Trophoblast cell (in vitro differentiated cells and primary cell): ENCODE measurements at regions not wholly inside any gene's neighbourhood (a gene's known extent, or its start where the extent isn't known, plus 50 kb on each side); places are given as distances from the start of the nearest gene placed in this dataset.

Experiments
- DNase-seq, 2 donors: peaks; one replicate each; pipeline ENCODE4 v3.0.0-alpha.2; 2016
- H2AFZ ChIP-seq: 2 replicates; pipeline ENCODE4 v1.6.1; 2013; ENCODE audit warnings: low read length, moderate library complexity, mild to moderate bottlenecking; ENCODE audit not compliant: insufficient read depth, poor library complexity
- H2AK5ac ChIP-seq: 2 replicates; pipeline ENCODE4 v1.6.1; 2013; ENCODE audit warnings: mild to moderate bottlenecking, low read length
- H2BK120ac ChIP-seq: 2 replicates; pipeline ENCODE4 v1.6.1; 2013; ENCODE audit warnings: low read length, mild to moderate bottlenecking, moderate library complexity; ENCODE audit not compliant: insufficient read depth, poor library complexity
- H2BK12ac ChIP-seq: 2 replicates; pipeline ENCODE4 v1.6.1; 2013; ENCODE audit warnings: mild to moderate bottlenecking, low read length, moderate library complexity
- H2BK5ac ChIP-seq: 2 replicates; pipeline ENCODE4 v1.6.1; 2013; ENCODE audit warnings: low read length, low read depth, moderate library complexity, mild to moderate bottlenecking; ENCODE audit not compliant: poor library complexity
- H3K14ac ChIP-seq: 2 replicates; pipeline ENCODE4 v1.6.1; 2013; ENCODE audit warnings: mild to moderate bottlenecking, low read length
- H3K18ac ChIP-seq: 2 replicates; pipeline ENCODE4 v1.6.1; 2013; ENCODE audit warnings: mild to moderate bottlenecking, low read length
- H3K23ac ChIP-seq: 2 replicates; pipeline ENCODE4 v1.6.1; 2013; ENCODE audit warnings: low read length
- H3K27ac ChIP-seq: 2 replicates; pipeline ENCODE4 v1.5.1; 2013; ENCODE audit warnings: low read depth, mild to moderate bottlenecking, inconsistent platforms, low read length, moderate library complexity
- H3K27me3 ChIP-seq: 2 replicates; pipeline ENCODE4 v1.6.1; 2013; ENCODE audit warnings: inconsistent platforms, mild to moderate bottlenecking, low read length, moderate library complexity; ENCODE audit not compliant: insufficient read depth
- H3K36me3 ChIP-seq, 2 experiments: 1 replicate in 1 of 2; 2 replicates in 1 of 2; pipeline ENCODE4 v1.6.1; 2013; ENCODE audit warnings: low read length in 2 of 2, mild to moderate bottlenecking in 2 of 2, moderate library complexity in 1 of 2; ENCODE audit not compliant: insufficient read depth in 2 of 2, control insufficient read depth in 1 of 2
- H3K4ac ChIP-seq: 2 replicates; pipeline ENCODE4 v1.6.1; 2013; ENCODE audit warnings: low read depth, mild to moderate bottlenecking, low read length, moderate library complexity
- H3K4me1 ChIP-seq, 2 experiments: 1 replicate in 1 of 2; 2 replicates in 1 of 2; pipeline ENCODE4 v1.6.1; 2013; ENCODE audit warnings: low read length in 2 of 2, mild to moderate bottlenecking in 2 of 2, moderate library complexity in 1 of 2; ENCODE audit not compliant: insufficient read depth in 2 of 2, control insufficient read depth in 1 of 2
- H3K4me2 ChIP-seq: 2 replicates; pipeline ENCODE4 v1.6.1; 2013; ENCODE audit warnings: inconsistent platforms, mild to moderate bottlenecking, low read length, moderate library complexity
- H3K4me3 ChIP-seq: 2 replicates; pipeline ENCODE4 v1.5.1; 2013; ENCODE audit warnings: mild to moderate bottlenecking, low read depth, low read length, inconsistent platforms
- H3K79me1 ChIP-seq: one replicate; pipeline ENCODE4 v1.6.1; 2013; ENCODE audit warnings: low read length
- H3K79me2 ChIP-seq: 2 replicates; pipeline ENCODE4 v1.6.1; 2013; ENCODE audit warnings: low read length, mild to moderate bottlenecking; ENCODE audit not compliant: control insufficient read depth, insufficient read depth, poor library complexity
- H3K9ac ChIP-seq: 2 replicates; pipeline ENCODE4 v1.6.1; 2013; ENCODE audit warnings: mild to moderate bottlenecking, low read length
- H3K9me3 ChIP-seq: 2 replicates; pipeline ENCODE4 v1.6.1; 2013; ENCODE audit warnings: low read depth, mild to moderate bottlenecking, control low read depth, inconsistent platforms, low read length; ENCODE audit not compliant: insufficient read depth
- H4K12ac ChIP-seq: 2 replicates; pipeline ENCODE4 v1.6.1; 2013; ENCODE audit warnings: low read depth, mild to moderate bottlenecking, low read length, moderate library complexity
- H4K8ac ChIP-seq: 2 replicates; pipeline ENCODE4 v1.6.1; 2013; ENCODE audit warnings: low read depth, mild to moderate bottlenecking, low read length, moderate library complexity
- H4K91ac ChIP-seq: one replicate; pipeline ENCODE4 v1.6.1; 2013; ENCODE audit warnings: low read depth, mild to moderate bottlenecking, low read length, moderate library complexity
- WGBS: extraction: QIAGEN DNeasy Blood & Tissue Kit; methylation state at CpG from one replicate; pipeline ENCODE4 v1.1.7; 2013; ENCODE audit warnings: missing lambda C conversion rate; ENCODE audit not compliant: insufficient read length, insufficient coverage; ENCODE audit errors: extremely low coverage; 5-methylcytosine and 5-hydroxymethylcytosine counted together

GRCh38 chr6:148667395-148667794 lies 79.4 kb upstream of the UST start:
- no peaks in the 10 kb centered on the region for H3K36me3 ChIP-seq

GRCh38 chr6:148671085-148671484 lies 75.7 kb upstream of the UST start:
- no peak for DNase-seq
- Histone ChIP-seq H4K91ac (no peak overlapping the region), H4K8ac (no peak overlapping the region), H3K79me2 (no peaks in the 10 kb centered on the region), H3K27me3 (no peaks in the 10 kb centered on the region), H3K4ac (no peak overlapping the region), H3K4me1 (no peaks in the 10 kb centered on the region), H3K9ac (no peak overlapping the region), H3K79me1 (no peaks in the 10 kb centered on the region), H2BK12ac (no peak overlapping the region), H2BK120ac (no peak overlapping the region), H3K9me3 (peaks cover 9% of the 10 kb centered on the region), H2AFZ (no peak overlapping the region), H2AK5ac (no peak overlapping the region), H3K4me2 (no peak overlapping the region), H4K12ac (no peak overlapping the region), H3K18ac (no peak overlapping the region), H3K27ac (no peak overlapping the region), H3K23ac (no peak overlapping the region), H2BK5ac (no peak overlapping the region), H3K36me3 (no peaks in the 10 kb centered on the region), H3K4me3 (no peak overlapping the region), H3K14ac (no peak overlapping the region)
- WGBS: no CpG with 5 or more reads among the region's 8 CpGs

More at GRCh38 chr6:148667395-148667794, 79.4 kb upstream of the UST start:
- Histone ChIP-seq H2BK5ac (no peak overlapping the region), H3K18ac (no peak overlapping the region), H3K4me2 (no peak overlapping the region), H3K4me1 (no peaks in the 10 kb centered on the region), H3K27me3 (no peaks in the 10 kb centered on the region), H3K27ac (no peak overlapping the region), H4K8ac (no peak overlapping the region), H4K12ac (no peak overlapping the region), H3K79me1 (no peaks in the 10 kb centered on the region), H4K91ac (no peak overlapping the region), H2AFZ (no peak overlapping the region), H3K23ac (no peak overlapping the region), H2AK5ac (no peak overlapping the region), H3K4me3 (no peak overlapping the region), H3K9me3 (peaks cover 9% of the 10 kb centered on the region), H3K14ac (no peak overlapping the region), H2BK12ac (no peak overlapping the region), H3K79me2 (no peaks in the 10 kb centered on the region), H3K9ac (no peak overlapping the region), H3K4ac (no peak overlapping the region), H2BK120ac (no peak overlapping the region)
- DNase-seq: no peak

GRCh38 chr6:148671952-148672351 lies 74.9 kb upstream of the UST start:
- no peaks in the 10 kb centered on the region for H3K79me2 ChIP-seq
- H3K4me3 ChIP-seq: no peak overlapping the region
- H4K91ac ChIP-seq: no peak overlapping the region
- no peaks in the 10 kb centered on the region for H3K79me1 ChIP-seq
- H3K4ac ChIP-seq: no peak overlapping the region
- no peaks in the 10 kb centered on the region for H3K27me3 ChIP-seq
- H4K8ac ChIP-seq: no peak overlapping the region
- no peak overlapping the region for H2AK5ac ChIP-seq
- no peak overlapping the region for H3K4me2 ChIP-seq
- no peak overlapping the region for H3K27ac ChIP-seq
- H3K4me1 ChIP-seq: no peaks in the 10 kb centered on the region
- no peak overlapping the region for H2AFZ ChIP-seq
- no peak overlapping the region for H2BK12ac ChIP-seq
- H3K14ac ChIP-seq: no peak overlapping the region
- H3K36me3 ChIP-seq: no peaks in the 10 kb centered on the region
- H3K9ac ChIP-seq: no peak overlapping the region
- DNase-seq: no peak
- no peak overlapping the region for H4K12ac ChIP-seq
- H3K9me3 ChIP-seq: peaks cover 9% of the 10 kb centered on the region
- no peak overlapping the region for H2BK120ac ChIP-seq
- H2BK5ac ChIP-seq: no peak overlapping the region
- no peak overlapping the region for H3K23ac ChIP-seq
- no peak overlapping the region for H3K18ac ChIP-seq

GRCh38 chr6:148674306-148674705 lies 72.5 kb upstream of the UST start:
- no peak overlapping the region for H3K27ac ChIP-seq
- H4K91ac ChIP-seq: no peak overlapping the region
- no peak overlapping the region for H2BK12ac ChIP-seq
- no peak overlapping the region for H2BK120ac ChIP-seq
- no peak overlapping the region for H3K4me2 ChIP-seq
- H2AK5ac ChIP-seq: no peak overlapping the region
- H3K9me3 ChIP-seq: peaks cover 9% of the 10 kb centered on the region
- no peak overlapping the region for H3K9ac ChIP-seq
- H3K36me3 ChIP-seq: no peaks in the 10 kb centered on the region
- no peak overlapping the region for H3K23ac ChIP-seq
- no peak overlapping the region for H4K8ac ChIP-seq
- WGBS: no CpG with 5 or more reads among the region's 1 CpG
- no peak overlapping the region for H3K4ac ChIP-seq
- H3K4me3 ChIP-seq: no peak overlapping the region
- no peaks in the 10 kb centered on the region for H3K4me1 ChIP-seq
- DNase-seq: no peak
- no peaks in the 10 kb centered on the region for H3K79me2 ChIP-seq
- H3K14ac ChIP-seq: no peak overlapping the region
- no peak overlapping the region for H2AFZ ChIP-seq
- H3K18ac ChIP-seq: no peak overlapping the region
- H3K79me1 ChIP-seq: no peaks in the 10 kb centered on the region
- H3K27me3 ChIP-seq: no peaks in the 10 kb centered on the region
- no peak overlapping the region for H2BK5ac ChIP-seq
- no peak overlapping the region for H4K12ac ChIP-seq
